AG10803 (cell line): ENCODE measurements at regions not wholly inside any gene's neighbourhood (a gene's known extent, or its start where the extent isn't known, plus 50 kb on each side); places are given as distances from the start of the nearest gene placed in this dataset.

Source experiments
- DNase-seq: peaks from one replicate; pipeline ENCODE4 v3.0.0; 2010; ENCODE audit warnings: low read depth
- H3K4me3 ChIP-seq: 2 replicates; pipeline ENCODE4 v1.5.1; 2011; ENCODE audit warnings: mild to moderate bottlenecking, low read length, control low read depth
- CTCF ChIP-seq: conservative IDR thresholded peaks from 2 replicates; pipeline ENCODE4 v1.5.1; 2011; ENCODE audit warnings: mild to moderate bottlenecking, low read length, control low read depth, inconsistent platforms

GRCh38 chr5:174453690-174454089 is 270.7 kb upstream of the MSX2 start:
- no peak for DNase-seq
- TF ChIP-seq CTCF: no peak
- no peak overlapping the region for H3K4me3 ChIP-seq

- DNase-seq: no peak
- TF ChIP-seq CTCF: no peak
Measured at GRCh38 chr5:174454464-174454863, 269.9 kb upstream of the MSX2 start.

GRCh38 chr5:174454890-174455289 is 269.5 kb upstream of the MSX2 start:
- DNase-seq: no peak

More at GRCh38 chr5:174454464-174454863, 269.9 kb upstream of the MSX2 start:
- H3K4me3 ChIP-seq: no peak overlapping the region

GRCh38 chr5:174455301-174455700 is 269.1 kb upstream of the MSX2 start:
- no peak overlapping the region for H3K4me3 ChIP-seq
- no peak for DNase-seq
- no peak for TF ChIP-seq CTCF

More at GRCh38 chr5:174454890-174455289, 269.5 kb upstream of the MSX2 start:
- no peak for TF ChIP-seq CTCF
- H3K4me3 ChIP-seq: no peak overlapping the region

- H3K4me3 ChIP-seq: no peak overlapping the region
- no peak for DNase-seq
- TF ChIP-seq CTCF: no peak
Measured at GRCh38 chr5:174457141-174457678, 267.2 kb upstream of the MSX2 start.

GRCh38 chr5:174459071-174459702 is 265.2 kb upstream of the MSX2 start:
- DNase-seq: no peak
- no peak for TF ChIP-seq CTCF
- H3K4me3 ChIP-seq: no peak overlapping the region

- H3K4me3 ChIP-seq: no peak overlapping the region
- DNase-seq: no peak
- TF ChIP-seq CTCF: no peak
Measured at GRCh38 chr5:174459832-174460448, 264.4 kb upstream of the MSX2 start.
